Adrenal gland (tissue), 9 donors: ENCODE measurements at regions not wholly inside any gene's neighbourhood (a gene's known extent, or its start where the extent isn't known, plus 50 kb on each side); places are given as distances from the start of the nearest gene placed in this dataset.

Experiments
- DNase-seq, 7 donors: peaks; one replicate each; pipeline ENCODE4 v3.0.0-alpha.2; 2019 to 2020
- H3K27ac ChIP-seq, 5 donors: fragments of 200-600 bp; sonication (generic) in 4 of 5; 1 replicate in 3 of 5; 2 replicates in 2 of 5; pipeline versions ENCODE4 v1.5.1 to v1.8.0; 2016 to 2020; ENCODE audit warnings: mild to moderate bottlenecking in 1 of 5
- H3K27me3 ChIP-seq: fragments of 200-600 bp; 2 replicates; pipeline ENCODE4 v1.8.0; 2021
- H3K36me3 ChIP-seq, 2 donors: fragments of 200-600 bp; replicated peaks in 1 of 2; 1 replicate in 1 of 2; 2 replicates in 1 of 2; pipeline versions ENCODE4 v1.5.1 to v1.8.0; 2018 to 2022
- H3K4me1 ChIP-seq, 2 donors: fragments of 200-600 bp; replicated peaks in 1 of 2; 1 replicate in 1 of 2; 2 replicates in 1 of 2; pipeline versions ENCODE4 v1.5.1 to v1.8.0; 2018 to 2021
- H3K4me3 ChIP-seq, 4 donors: fragments of 200-600 bp; sonication (generic) in 3 of 4; one replicate each; pipeline ENCODE4 v1.5.1; 2016 to 2018
- H3K9me3 ChIP-seq, 3 donors: fragments of 200-600 bp; sonication (generic) in 1 of 3; replicated peaks in 1 of 3; 1 replicate in 2 of 3; 2 replicates in 1 of 3; pipeline versions ENCODE4 v1.5.1 to v1.8.0; 2016 to 2021
- CTCF ChIP-seq, 6 experiments: fragments of 450-650 bp in 4 of 6; fragments of 200-600 bp in 2 of 6; sonication (generic) in 1 of 6; IDR thresholded peaks; 1 replicate in 5 of 6; 2 replicates in 1 of 6; pipeline versions ENCODE4 v1.5.1 to v1.8.0; 2016 to 2021; ENCODE audit warnings: antibody characterized with exemption in 6 of 6, mild to moderate bottlenecking in 2 of 6, moderate library complexity in 1 of 6
- POLR2A ChIP-seq, 2 donors: fragments of 450-650 bp; IDR thresholded peaks; one replicate each; pipeline ENCODE4 v1.6.1; 2017; ENCODE audit warnings: antibody characterized with exemption in 2 of 2, mild to moderate bottlenecking in 2 of 2, moderate library complexity in 1 of 2
- WGBS, 4 donors: extraction: QIAGEN DNeasy Blood & Tissue Kit in 2 of 4; methylation state at CpG; one replicate each; pipeline versions ENCODE4 v1.1.5 to v1.1.7; 2013 to 2017; 5-methylcytosine and 5-hydroxymethylcytosine counted together
- intact Hi-C, 2 donors: fragments of 100-400 bp; cut with DNase I; formaldehyde crosslinking; loops; one replicate each; pipeline versions ENCODE4 v1.14.1 to v1.15.0; 2022 to 2023
- donor health status: healthy with polysubstance abuse.
- donor health status: Bipolar disorder and iron deficiency.
- donor health status: DM: yes; HTN: yes; CAD: no.
- donor health status: DM: no; HTN: no; CAD: no.
- donor health status: DM: no; HTN: no; CAD: no.

- Histone ChIP-seq H3K4me1 (no peaks in the 10 kb centered on the region), H3K27ac (no peak overlapping the region), H3K36me3 (no peaks in the 10 kb centered on the region), H3K27me3 (no peaks in the 10 kb centered on the region), H3K4me3 (no peak overlapping the region), H3K9me3 (no peaks in the 10 kb centered on the region)
- intact Hi-C loops: no loop called here
- no peak for DNase-seq
- 35 to 70% (median 58%) methylated on average over 4 of the region's 4 CpGs for WGBS, 4 donors
- TF ChIP-seq CTCF (IDR thresholded peaks at IDR 0.05) (no peak), POLR2A (IDR thresholded peaks at IDR 0.05) (no peak)
These were observed 295.0 kb downstream of the CENPC start for GRCh38 chr4:67250131-67250896.

- no peak for DNase-seq
- Histone ChIP-seq H3K4me1 (no peaks in the 10 kb centered on the region), H3K36me3 (no peaks in the 10 kb centered on the region), H3K4me3 (no peak overlapping the region), H3K9me3 (no peaks in the 10 kb centered on the region), H3K27me3 (no peaks in the 10 kb centered on the region), H3K27ac (no peak overlapping the region)
- WGBS, 4 donors: 79 to 87% (median 85%) methylated on average over 2 of the region's 2 CpGs
- intact Hi-C loops: no loop called here
- TF ChIP-seq POLR2A (IDR thresholded peaks at IDR 0.05) (no peak), CTCF (IDR thresholded peaks at IDR 0.05) (no peak)
These were observed 308.5 kb downstream of the CENPC start for GRCh38 chr4:67236788-67237187.

GRCh38 chr4:67236318-67236717, 309.0 kb downstream of the CENPC start:
- H3K4me1 ChIP-seq: no peaks in the 10 kb centered on the region
- 57 to 91% (median 80%) methylated on average over 3 of the region's 3 CpGs for WGBS, 4 donors
- no peak for TF ChIP-seq POLR2A (IDR thresholded peaks at IDR 0.05)
- TF ChIP-seq CTCF (IDR thresholded peaks at IDR 0.05): no peak
- no peak overlapping the region for H3K4me3 ChIP-seq
- H3K27me3 ChIP-seq: no peaks in the 10 kb centered on the region
- H3K27ac ChIP-seq: no peak overlapping the region
- H3K36me3 ChIP-seq: no peaks in the 10 kb centered on the region
- intact Hi-C loops: no loop called here
- no peak for DNase-seq
- no peaks in the 10 kb centered on the region for H3K9me3 ChIP-seq

- no peaks in the 10 kb centered on the region for H3K36me3 ChIP-seq
- WGBS, 4 donors: 44 to 51% (median 48%) methylated on average over 2 of the region's 2 CpGs
- intact Hi-C loops: no loop called here
- no peak overlapping the region for H3K4me3 ChIP-seq
- H3K9me3 ChIP-seq: no peaks in the 10 kb centered on the region
- H3K27me3 ChIP-seq: no peaks in the 10 kb centered on the region
- no peak overlapping the region for H3K27ac ChIP-seq
- no peaks in the 10 kb centered on the region for H3K4me1 ChIP-seq
- TF ChIP-seq CTCF (IDR thresholded peaks at IDR 0.05): no peak
- no peak for TF ChIP-seq POLR2A (IDR thresholded peaks at IDR 0.05)
- DNase-seq: no peak
These were observed 311.0 kb downstream of the CENPC start for GRCh38 chr4:67234296-67234695.
